Activated naive CD4-positive, alpha-beta T cell treated with anti-CD3 and anti-CD28 coated beads, Interleukin-2, amount 50 U/mL, for 24 hours (primary cell): ENCODE measurements at regions not wholly inside any gene's neighbourhood (a gene's known extent, or its start where the extent isn't known, plus 50 kb on each side); places are given as distances from the start of the nearest gene placed in this dataset.

Source experiments
- H3K27ac Mint-ChIP-seq: one replicate; pipeline ENCODE4 v1.8.0; 2021; ENCODE audit warnings: mild to moderate bottlenecking, mixed read lengths
- H3K27me3 Mint-ChIP-seq: one replicate; pipeline ENCODE4 v1.8.0; 2021; ENCODE audit warnings: mixed read lengths
- H3K36me3 Mint-ChIP-seq: one replicate; pipeline ENCODE4 v1.8.0; 2021; ENCODE audit warnings: mixed read lengths
- H3K4me1 Mint-ChIP-seq: one replicate; pipeline ENCODE4 v1.8.0; 2021; ENCODE audit warnings: mixed read lengths
- H3K4me3 Mint-ChIP-seq: one replicate; pipeline ENCODE4 v1.8.0; 2021; ENCODE audit warnings: mild to moderate bottlenecking, mixed read lengths
- H3K9me3 Mint-ChIP-seq: one replicate; pipeline ENCODE4 v1.8.0; 2021; ENCODE audit warnings: mixed read lengths

GRCh38 chr18:70459731-70460130 lies 170.9 kb downstream of the SOCS6 start:
- Mint-ChIP-seq H3K4me3 (no peak overlapping the region), H3K27me3 (peaks cover 17% of the 10 kb centered on the region), H3K9me3 (no peaks in the 10 kb centered on the region), H3K27ac (no peak overlapping the region), H3K4me1 (peaks cover 3% of the 10 kb centered on the region), H3K36me3 (no peaks in the 10 kb centered on the region)

- H3K9me3 Mint-ChIP-seq, result no peaks in the 10 kb centered on the region
- H3K27ac Mint-ChIP-seq, result no peak overlapping the region
- no peaks in the 10 kb centered on the region for H3K36me3 Mint-ChIP-seq
- no peak overlapping the region for H3K4me3 Mint-ChIP-seq
- peaks cover 17% of the 10 kb centered on the region for H3K27me3 Mint-ChIP-seq
- no peaks in the 10 kb centered on the region for H3K4me1 Mint-ChIP-seq
These were observed 170.4 kb downstream of the SOCS6 start for GRCh38 chr18:70459251-70459650.

GRCh38 chr18:70457788-70458187 lies 168.9 kb downstream of the SOCS6 start:
- no peak overlapping the region for H3K4me3 Mint-ChIP-seq
- peaks cover 8% of the 10 kb centered on the region for H3K27me3 Mint-ChIP-seq
- H3K27ac Mint-ChIP-seq, result no peak overlapping the region
- no peaks in the 10 kb centered on the region for H3K9me3 Mint-ChIP-seq
- H3K36me3 Mint-ChIP-seq, result no peaks in the 10 kb centered on the region
- H3K4me1 Mint-ChIP-seq, result no peaks in the 10 kb centered on the region

GRCh38 chr18:70457223-70457622 lies 168.4 kb downstream of the SOCS6 start:
- no peak overlapping the region for H3K4me3 Mint-ChIP-seq
- no peak overlapping the region for H3K27ac Mint-ChIP-seq
- H3K27me3 Mint-ChIP-seq, result peaks cover 8% of the 10 kb centered on the region
- H3K9me3 Mint-ChIP-seq, result no peaks in the 10 kb centered on the region
- no peaks in the 10 kb centered on the region for H3K4me1 Mint-ChIP-seq
- H3K36me3 Mint-ChIP-seq, result no peaks in the 10 kb centered on the region

- Mint-ChIP-seq H3K4me3 (no peak overlapping the region), H3K27me3 (peaks cover under 1% of the 10 kb centered on the region), H3K9me3 (no peaks in the 10 kb centered on the region), H3K4me1 (no peaks in the 10 kb centered on the region), H3K27ac (no peak overlapping the region), H3K36me3 (no peaks in the 10 kb centered on the region)
These were observed 167.5 kb downstream of the SOCS6 start for GRCh38 chr18:70456376-70456775.

GRCh38 chr18:70455731-70456130 lies 166.9 kb downstream of the SOCS6 start:
- Mint-ChIP-seq H3K27me3 (no peaks in the 10 kb centered on the region), H3K4me3 (no peak overlapping the region), H3K9me3 (no peaks in the 10 kb centered on the region), H3K27ac (no peak overlapping the region), H3K36me3 (no peaks in the 10 kb centered on the region), H3K4me1 (no peaks in the 10 kb centered on the region)

- Mint-ChIP-seq H3K4me1 (no peaks in the 10 kb centered on the region), H3K27me3 (no peaks in the 10 kb centered on the region), H3K9me3 (no peaks in the 10 kb centered on the region), H3K36me3 (no peaks in the 10 kb centered on the region), H3K4me3 (no peak overlapping the region), H3K27ac (no peak overlapping the region)
These were observed 166.0 kb downstream of the SOCS6 start for GRCh38 chr18:70454704-70455322.

- Mint-ChIP-seq H3K27me3 (no peaks in the 10 kb centered on the region), H3K36me3 (no peaks in the 10 kb centered on the region), H3K9me3 (no peaks in the 10 kb centered on the region), H3K4me1 (no peaks in the 10 kb centered on the region), H3K27ac (no peak overlapping the region), H3K4me3 (no peak overlapping the region)
These were observed 164.4 kb downstream of the SOCS6 start for GRCh38 chr18:70453058-70453775.

- Mint-ChIP-seq H3K4me3 (no peak overlapping the region), H3K27me3 (no peaks in the 10 kb centered on the region), H3K9me3 (no peaks in the 10 kb centered on the region), H3K27ac (no peak overlapping the region), H3K4me1 (no peaks in the 10 kb centered on the region), H3K36me3 (no peaks in the 10 kb centered on the region)
These were observed 163.7 kb downstream of the SOCS6 start for GRCh38 chr18:70452501-70452900.

- no peak overlapping the region for H3K4me3 Mint-ChIP-seq
- no peaks in the 10 kb centered on the region for H3K27me3 Mint-ChIP-seq
- H3K27ac Mint-ChIP-seq, result no peak overlapping the region
- H3K36me3 Mint-ChIP-seq, result no peaks in the 10 kb centered on the region
- no peaks in the 10 kb centered on the region for H3K9me3 Mint-ChIP-seq
- H3K4me1 Mint-ChIP-seq, result no peaks in the 10 kb centered on the region
These were observed 161.8 kb downstream of the SOCS6 start for GRCh38 chr18:70450426-70451253.

- no peaks in the 10 kb centered on the region for H3K4me1 Mint-ChIP-seq
- H3K4me3 Mint-ChIP-seq, result no peak overlapping the region
- no peaks in the 10 kb centered on the region for H3K36me3 Mint-ChIP-seq
- H3K27me3 Mint-ChIP-seq, result no peaks in the 10 kb centered on the region
- peaks cover 6% of the 10 kb centered on the region for H3K9me3 Mint-ChIP-seq
- H3K27ac Mint-ChIP-seq, result no peak overlapping the region
These were observed 159.7 kb downstream of the SOCS6 start for GRCh38 chr18:70448588-70448987.

GRCh38 chr18:70446063-70446462 lies 157.2 kb downstream of the SOCS6 start:
- no peaks in the 10 kb centered on the region for H3K27me3 Mint-ChIP-seq
- H3K4me3 Mint-ChIP-seq, result no peak overlapping the region
- no peak overlapping the region for H3K27ac Mint-ChIP-seq
- no peaks in the 10 kb centered on the region for H3K36me3 Mint-ChIP-seq
- H3K9me3 Mint-ChIP-seq, result peaks cover 20% of the 10 kb centered on the region
- H3K4me1 Mint-ChIP-seq, result no peaks in the 10 kb centered on the region

- H3K4me3 Mint-ChIP-seq, result no peak overlapping the region
- no peaks in the 10 kb centered on the region for H3K4me1 Mint-ChIP-seq
- H3K27ac Mint-ChIP-seq, result no peak overlapping the region
- peaks cover 20% of the 10 kb centered on the region for H3K9me3 Mint-ChIP-seq
- H3K27me3 Mint-ChIP-seq, result no peaks in the 10 kb centered on the region
- no peaks in the 10 kb centered on the region for H3K36me3 Mint-ChIP-seq
These were observed 154.1 kb downstream of the SOCS6 start for GRCh38 chr18:70442933-70443332.

GRCh38 chr18:70432804-70433400 lies 144.1 kb downstream of the SOCS6 start:
- Mint-ChIP-seq H3K27ac (no peak overlapping the region), H3K9me3 (no peaks in the 10 kb centered on the region), H3K36me3 (no peaks in the 10 kb centered on the region), H3K27me3 (no peaks in the 10 kb centered on the region), H3K4me3 (no peak overlapping the region), H3K4me1 (no peaks in the 10 kb centered on the region)

GRCh38 chr18:70431203-70431624 lies 142.4 kb downstream of the SOCS6 start:
- Mint-ChIP-seq H3K27ac (no peak overlapping the region), H3K27me3 (no peaks in the 10 kb centered on the region), H3K9me3 (no peaks in the 10 kb centered on the region), H3K4me3 (no peak overlapping the region), H3K36me3 (no peaks in the 10 kb centered on the region), H3K4me1 (no peaks in the 10 kb centered on the region)
